ENCODE measurements at regions not wholly inside any gene's neighbourhood (a gene's known extent, or its start where the extent isn't known, plus 50 kb on each side); places are given as distances from the start of the nearest gene placed in this dataset.

DNA sequence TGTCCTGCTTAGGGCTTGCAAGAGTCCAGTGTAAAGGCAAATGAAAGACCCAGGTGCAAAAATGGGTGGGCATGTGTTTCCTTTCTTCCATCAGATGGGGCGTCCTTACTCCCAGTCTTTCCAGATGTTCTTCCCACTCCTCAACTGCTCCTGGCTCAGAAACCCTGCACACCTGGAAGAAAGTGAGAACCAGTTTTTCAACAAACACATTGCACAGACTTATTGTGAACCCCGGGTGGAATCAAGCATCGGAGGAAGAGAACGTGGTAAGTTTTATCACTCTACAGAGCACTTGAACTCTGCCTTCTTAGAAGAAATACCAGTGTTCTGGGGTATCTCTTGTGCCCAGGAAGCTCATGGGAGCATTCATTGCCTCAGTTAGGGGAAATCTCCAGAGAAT lies 93.3 kb downstream of the TMX1 start:
- H3K4me2 ChIP-seq (ENCODE audit: low read length): no peak overlapping the region
- no peaks in the 10 kb centered on the region for H3K9me3 ChIP-seq (ENCODE audit: control insufficient read depth, insufficient read depth, low read length)
- no peak for TF ChIP-seq EZH2phosphoT487 (IDR thresholded peaks at IDR 0.05; ENCODE audit: borderline replicate concordance, low read length)
- TF ChIP-seq, protein P1, sequence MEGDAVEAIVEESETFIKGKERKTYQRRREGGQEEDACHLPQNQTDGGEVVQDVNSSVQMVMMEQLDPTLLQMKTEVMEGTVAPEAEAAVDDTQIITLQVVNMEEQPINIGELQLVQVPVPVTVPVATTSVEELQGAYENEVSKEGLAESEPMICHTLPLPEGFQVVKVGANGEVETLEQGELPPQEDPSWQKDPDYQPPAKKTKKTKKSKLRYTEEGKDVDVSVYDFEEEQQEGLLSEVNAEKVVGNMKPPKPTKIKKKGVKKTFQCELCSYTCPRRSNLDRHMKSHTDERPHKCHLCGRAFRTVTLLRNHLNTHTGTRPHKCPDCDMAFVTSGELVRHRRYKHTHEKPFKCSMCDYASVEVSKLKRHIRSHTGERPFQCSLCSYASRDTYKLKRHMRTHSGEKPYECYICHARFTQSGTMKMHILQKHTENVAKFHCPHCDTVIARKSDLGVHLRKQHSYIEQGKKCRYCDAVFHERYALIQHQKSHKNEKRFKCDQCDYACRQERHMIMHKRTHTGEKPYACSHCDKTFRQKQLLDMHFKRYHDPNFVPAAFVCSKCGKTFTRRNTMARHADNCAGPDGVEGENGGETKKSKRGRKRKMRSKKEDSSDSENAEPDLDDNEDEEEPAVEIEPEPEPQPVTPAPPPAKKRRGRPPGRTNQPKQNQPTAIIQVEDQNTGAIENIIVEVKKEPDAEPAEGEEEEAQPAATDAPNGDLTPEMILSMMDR (IDR thresholded peaks at IDR 0.05; ENCODE audit: low read depth, low read length, poor library complexity, severe bottlenecking): no peak
- no peaks in the 10 kb centered on the region for H3K9me2 ChIP-seq (replicated peaks; ENCODE audit: control insufficient read depth, low read length)
- H3K79me2 ChIP-seq (ENCODE audit: control insufficient read depth, low read length): no peaks in the 10 kb centered on the region
- no peaks in the 10 kb centered on the region for H3K4me1 ChIP-seq (ENCODE audit: control insufficient read depth, low read length)
- no peaks in the 10 kb centered on the region for H4K20me1 ChIP-seq (ENCODE audit: control insufficient read depth, insufficient read depth, low read depth, low read length)
- peaks cover 20% of the 10 kb centered on the region for H3K27me3 ChIP-seq (ENCODE audit: control insufficient read depth, low read length)
- H3F3A ChIP-seq (ENCODE audit: control insufficient read depth, insufficient read depth): no peaks in the 10 kb centered on the region
- H3K27ac ChIP-seq (ENCODE audit: low read depth, low read length): no peak overlapping the region
- H3K4me3 ChIP-seq (ENCODE audit: low read length): no peak overlapping the region
- H3K36me3 ChIP-seq (ENCODE audit: control insufficient read depth, low read length): no peaks in the 10 kb centered on the region

DNA sequence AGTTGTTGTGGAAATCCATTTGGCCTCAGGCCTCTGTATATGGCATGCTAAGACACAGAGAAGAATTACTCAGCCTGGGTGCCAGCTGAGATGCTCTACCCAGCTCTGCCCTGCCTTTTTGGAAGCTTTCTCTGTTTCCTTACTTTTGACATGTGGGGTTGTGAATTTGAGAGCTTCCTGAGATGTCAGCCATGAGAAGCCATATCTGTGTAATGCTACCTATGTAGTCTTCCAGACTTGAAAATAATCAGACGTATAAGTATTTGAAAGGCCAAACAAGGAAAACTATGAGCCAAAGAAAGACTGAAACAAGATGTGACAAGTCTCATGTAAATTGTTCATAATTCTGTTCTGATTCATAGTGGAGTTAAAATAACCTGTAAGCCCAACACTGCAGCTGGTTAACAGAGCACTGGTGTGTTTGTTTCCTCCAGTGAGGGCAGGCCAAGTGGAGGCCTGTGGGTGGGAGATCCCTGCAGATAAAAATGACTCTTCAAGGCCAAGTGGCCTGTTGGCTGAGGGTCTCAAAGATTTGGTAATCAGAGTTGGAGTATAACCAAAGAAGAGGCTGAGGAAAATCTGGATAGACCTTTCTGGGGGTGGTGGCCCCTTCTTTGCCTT lies 94.0 kb downstream of the TMX1 start:
- no peaks in the 10 kb centered on the region for H3K9me2 ChIP-seq (replicated peaks; ENCODE audit: control insufficient read depth, low read length)
- H3K4me2 ChIP-seq (ENCODE audit: low read length): no peak overlapping the region
- no peaks in the 10 kb centered on the region for H3K9me3 ChIP-seq (ENCODE audit: control insufficient read depth, insufficient read depth, low read length)
- H3K27me3 ChIP-seq (ENCODE audit: control insufficient read depth, low read length): peaks cover 14% of the 10 kb centered on the region
- H3K4me3 ChIP-seq (ENCODE audit: low read length): no peak overlapping the region
- H3K79me2 ChIP-seq (ENCODE audit: control insufficient read depth, low read length): no peaks in the 10 kb centered on the region
- no peaks in the 10 kb centered on the region for H4K20me1 ChIP-seq (ENCODE audit: control insufficient read depth, insufficient read depth, low read depth, low read length)
- no peaks in the 10 kb centered on the region for H3K36me3 ChIP-seq (ENCODE audit: control insufficient read depth, low read length)
- no peak for TF ChIP-seq EZH2phosphoT487 (IDR thresholded peaks at IDR 0.05; ENCODE audit: borderline replicate concordance, low read length)
- TF ChIP-seq, protein P1 (IDR thresholded peaks at IDR 0.05; ENCODE audit: low read depth, low read length, poor library complexity, severe bottlenecking): no peak
- no peaks in the 10 kb centered on the region for H3F3A ChIP-seq (ENCODE audit: control insufficient read depth, insufficient read depth)
- no peaks in the 10 kb centered on the region for H3K4me1 ChIP-seq (ENCODE audit: control insufficient read depth, low read length)
- no peak overlapping the region for H3K27ac ChIP-seq (ENCODE audit: low read depth, low read length)

DNA sequence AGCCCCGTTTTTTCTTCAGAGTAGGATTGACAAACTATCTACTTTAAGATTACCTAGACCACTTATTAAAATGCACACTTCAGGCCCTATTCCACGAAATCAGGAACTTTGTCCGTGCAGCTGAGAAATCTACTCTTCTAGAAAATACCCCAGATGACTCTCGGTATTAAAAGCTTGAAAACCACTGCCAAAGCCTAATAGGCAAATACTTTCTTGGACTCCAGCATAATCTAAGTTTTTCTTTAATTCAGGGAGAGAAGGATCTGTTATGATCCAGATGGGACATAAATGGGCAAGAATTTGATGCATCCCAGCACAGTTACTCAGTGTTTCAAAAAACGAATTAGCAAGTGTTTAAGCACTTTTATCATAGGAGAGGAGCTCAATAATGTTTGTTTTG lies 94.5 kb downstream of the TMX1 start:
- Histone ChIP-seq H3K4me2 (ENCODE audit: low read length) (no peak overlapping the region), H3K27me3 (ENCODE audit: control insufficient read depth, low read length) (peaks cover 14% of the 10 kb centered on the region; the same call in 1 of the 2 replicates), H3K4me1 (ENCODE audit: control insufficient read depth, low read length) (no peaks in the 10 kb centered on the region), H3K4me3 (ENCODE audit: low read length) (no peak overlapping the region), H4K20me1 (ENCODE audit: control insufficient read depth, insufficient read depth, low read depth, low read length) (no peaks in the 10 kb centered on the region), H3K36me3 (ENCODE audit: control insufficient read depth, low read length) (no peaks in the 10 kb centered on the region), H3K79me2 (ENCODE audit: control insufficient read depth, low read length) (no peaks in the 10 kb centered on the region), H3K9me2 (replicated peaks; ENCODE audit: control insufficient read depth, low read length) (no peaks in the 10 kb centered on the region), H3F3A (ENCODE audit: control insufficient read depth, insufficient read depth) (no peaks in the 10 kb centered on the region), H3K9me3 (ENCODE audit: control insufficient read depth, insufficient read depth, low read length) (no peaks in the 10 kb centered on the region), H3K27ac (ENCODE audit: low read depth, low read length) (no peak overlapping the region)
- no peak for TF ChIP-seq EZH2phosphoT487 (IDR thresholded peaks at IDR 0.05; ENCODE audit: borderline replicate concordance, low read length)
- TF ChIP-seq, protein P1 (IDR thresholded peaks at IDR 0.05; ENCODE audit: low read depth, low read length, poor library complexity, severe bottlenecking): no peak

All from DOHH2 (cell line).